ENCODE measurements at regions not wholly inside any gene's neighbourhood (a gene's known extent, or its start where the extent isn't known, plus 50 kb on each side); places are given as distances from the start of the nearest gene placed in this dataset.

DNA sequence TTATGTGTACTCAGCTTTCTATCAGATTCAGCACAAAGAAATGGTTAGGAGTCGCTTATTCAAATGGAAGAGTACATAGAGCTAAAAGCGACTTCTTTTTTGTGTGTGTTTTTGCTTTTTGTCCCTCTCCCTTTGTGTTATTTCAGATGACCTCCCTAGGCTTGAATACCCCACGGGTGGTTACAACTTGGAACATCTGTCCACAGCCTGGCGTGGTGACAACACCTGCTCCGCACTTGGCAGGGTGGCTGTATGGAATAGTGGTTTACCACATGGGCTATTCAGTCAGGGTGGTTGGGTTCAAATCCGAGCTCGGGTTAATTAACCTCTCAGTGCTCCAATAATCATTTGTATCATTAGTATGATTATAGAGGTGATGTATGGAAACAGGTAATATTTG lies 151.6 kb upstream of the FREM2 start:
- no peak for TF ChIP-seq CTCF (IDR thresholded peaks at IDR 0.05; ENCODE audit: low read depth, low read length)
- no peak for DNase-seq (ENCODE audit: low read depth in 2 of 2)

DNA sequence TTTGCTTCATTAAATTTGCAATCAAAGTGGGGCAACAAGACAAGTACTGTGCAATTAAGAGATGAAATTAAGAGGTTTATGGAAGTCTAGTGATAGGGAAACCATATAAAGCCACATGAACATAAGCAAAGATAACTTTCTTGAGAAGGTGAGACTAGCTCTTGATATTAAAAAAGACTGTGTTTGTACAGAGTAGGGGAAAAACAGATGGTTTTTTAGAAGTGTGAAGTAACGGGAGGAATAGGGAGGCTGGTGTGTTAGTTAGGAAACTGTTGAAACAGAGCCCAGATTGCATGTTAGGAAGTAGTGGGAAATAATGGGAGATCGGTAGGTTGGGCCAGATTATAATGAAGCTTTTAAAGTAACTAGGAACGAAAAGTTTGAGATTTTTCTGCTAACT lies 149.8 kb upstream of the FREM2 start:
- H3K4me3 ChIP-seq (replicated peaks in 1 of 2; ENCODE audit: low read depth in 2 of 2, low read length in 2 of 2) = no peak overlapping the region
- TF ChIP-seq CTCF (IDR thresholded peaks at IDR 0.05; ENCODE audit: low read depth, low read length) = no peak
- no peak for DNase-seq (ENCODE audit: low read depth in 2 of 2)

More for the DNA sequence above, 151.6 kb upstream of the FREM2 start:
- H3K4me3 ChIP-seq (replicated peaks in 1 of 2; ENCODE audit: low read depth in 2 of 2, low read length in 2 of 2) = no peak overlapping the region

GRCh38 chr13:38538422-38538821 lies 148.5 kb upstream of the FREM2 start:
- no peak for TF ChIP-seq CTCF (IDR thresholded peaks at IDR 0.05; ENCODE audit: low read depth, low read length)
- no peak overlapping the region for H3K4me3 ChIP-seq (replicated peaks in 1 of 2; ENCODE audit: low read depth in 2 of 2, low read length in 2 of 2)
- no peak for DNase-seq (ENCODE audit: low read depth in 2 of 2)

- no peak for TF ChIP-seq CTCF (IDR thresholded peaks at IDR 0.05; ENCODE audit: low read depth, low read length)
- H3K4me3 ChIP-seq (replicated peaks in 1 of 2; ENCODE audit: low read depth in 2 of 2, low read length in 2 of 2) = no peak overlapping the region
- DNase-seq (ENCODE audit: low read depth in 2 of 2) = no peak
These were observed 147.2 kb upstream of the FREM2 start for GRCh38 chr13:38539632-38540031.

- TF ChIP-seq CTCF (IDR thresholded peaks at IDR 0.05; ENCODE audit: low read depth, low read length) = no peak
- DNase-seq (ENCODE audit: low read depth in 2 of 2) = no peak
- H3K4me3 ChIP-seq (replicated peaks in 1 of 2; ENCODE audit: low read depth in 2 of 2, low read length in 2 of 2) = no peak overlapping the region
These were observed 144.3 kb upstream of the FREM2 start for GRCh38 chr13:38542601-38543000.

GRCh38 chr13:38543561-38543960 lies 143.3 kb upstream of the FREM2 start:
- no peak for TF ChIP-seq CTCF (IDR thresholded peaks at IDR 0.05; ENCODE audit: low read depth, low read length)
- no peak overlapping the region for H3K4me3 ChIP-seq (replicated peaks in 1 of 2; ENCODE audit: low read depth in 2 of 2, low read length in 2 of 2)
- DNase-seq (ENCODE audit: low read depth in 2 of 2) = no peak

DNA sequence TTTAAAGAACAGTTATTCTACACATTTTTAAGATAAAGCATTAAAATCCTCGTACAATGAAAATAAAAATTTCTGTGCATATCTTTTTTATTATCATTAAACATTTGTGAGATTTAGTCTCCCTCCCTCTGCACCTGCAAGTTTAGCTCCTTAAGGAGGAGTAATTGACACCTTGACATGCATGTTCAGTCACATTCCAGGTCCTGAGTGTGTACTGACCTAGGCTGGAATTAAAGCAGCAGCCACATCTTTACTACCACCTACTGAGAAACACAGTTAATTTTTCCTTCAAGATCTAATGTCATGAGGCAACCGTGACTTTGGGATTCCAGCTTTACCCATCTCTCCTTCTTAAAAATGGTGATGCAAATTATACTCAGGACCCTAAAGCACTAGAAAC lies 123.1 kb upstream of the FREM2 start:
- TF ChIP-seq CTCF (IDR thresholded peaks at IDR 0.05; ENCODE audit: low read depth, low read length) = no peak
- DNase-seq (ENCODE audit: low read depth in 2 of 2) = no peak
- no peak overlapping the region for H3K4me3 ChIP-seq (replicated peaks in 1 of 2; ENCODE audit: low read depth in 2 of 2, low read length in 2 of 2)
